ENCODE measurements at regions not wholly inside any gene's neighbourhood (a gene's known extent, or its start where the extent isn't known, plus 50 kb on each side); places are given as distances from the start of the nearest gene placed in this dataset.

DNA sequence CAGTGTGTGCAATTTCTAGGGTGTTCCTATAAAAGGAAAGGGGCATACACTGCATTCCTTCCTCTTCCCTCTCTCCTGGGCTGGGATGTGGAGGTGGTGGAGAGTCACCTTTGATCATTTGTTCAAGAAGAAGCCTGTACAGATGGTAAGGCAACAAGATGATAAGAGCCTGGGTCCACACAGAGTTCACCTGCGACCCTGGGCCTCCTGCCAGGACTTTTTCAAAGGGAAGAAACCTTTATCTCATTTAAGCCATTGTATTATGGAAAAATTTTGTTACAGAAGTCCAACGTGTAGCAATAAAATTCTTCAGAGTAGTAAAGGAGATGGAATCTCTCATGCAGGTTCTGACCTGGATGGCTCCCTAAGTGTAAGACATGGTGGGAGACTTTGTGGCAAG is 189.1 kb downstream of the MIS18A start:
- TF ChIP-seq POLR2AphosphoS5 (IDR thresholded peaks at IDR 0.05; ENCODE audit: borderline replicate concordance, low read depth, low read length) (no peak), EZH2 (IDR thresholded peaks at IDR 0.05) (no peak)

All from SK-N-MC (cell line).